G401.6 (cell line): ENCODE measurements at regions not wholly inside any gene's neighbourhood (a gene's known extent, or its start where the extent isn't known, plus 50 kb on each side); places are given as distances from the start of the nearest gene placed in this dataset.

Experiments
- FAIRE-seq: peaks from 2 replicates; lab custom pipeline; 2012; peaks lifted over from hg19 to GRCh38; lab: Jason Lieb, UNC

DNA sequence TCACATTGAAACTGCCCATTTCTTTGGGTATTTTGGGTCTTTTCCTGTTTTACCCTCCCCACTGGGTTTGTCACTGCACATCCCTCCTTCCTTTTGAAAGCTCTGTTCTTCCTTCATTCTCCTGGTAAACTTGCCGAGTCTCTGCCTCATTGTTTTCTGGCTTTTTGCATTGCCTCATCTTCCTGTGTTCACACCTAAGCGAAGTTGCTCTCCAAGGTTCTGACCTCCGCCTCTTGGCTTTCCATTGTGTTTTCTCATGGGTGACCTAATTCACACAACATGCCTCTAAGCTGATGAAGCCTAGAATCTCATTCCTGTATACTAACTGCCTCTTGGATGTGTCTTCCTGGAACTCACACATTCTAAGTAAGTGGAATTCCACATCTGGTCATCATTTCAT lies 1096.1 kb upstream of the EEF2KMT start:
- no peak for FAIRE-seq

DNA sequence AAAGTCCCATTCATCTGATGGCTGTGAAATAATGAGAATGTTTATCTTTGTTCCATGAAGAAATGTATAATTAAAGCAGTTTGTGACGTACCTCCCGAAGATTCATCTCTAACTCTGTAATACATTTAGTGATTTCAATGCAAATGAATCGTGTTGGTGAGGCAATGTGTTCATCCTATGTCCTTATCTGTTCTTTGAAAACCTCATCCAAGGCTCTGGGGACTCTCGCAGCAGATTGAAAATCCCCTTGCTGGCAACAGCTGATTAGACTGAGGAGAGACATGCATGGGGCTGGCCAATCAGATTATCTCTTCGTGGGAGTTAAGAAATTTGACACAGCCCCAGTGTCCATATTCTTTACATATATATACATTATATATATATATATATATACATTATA lies 1095.4 kb upstream of the EEF2KMT start:
- no peak for FAIRE-seq

DNA sequence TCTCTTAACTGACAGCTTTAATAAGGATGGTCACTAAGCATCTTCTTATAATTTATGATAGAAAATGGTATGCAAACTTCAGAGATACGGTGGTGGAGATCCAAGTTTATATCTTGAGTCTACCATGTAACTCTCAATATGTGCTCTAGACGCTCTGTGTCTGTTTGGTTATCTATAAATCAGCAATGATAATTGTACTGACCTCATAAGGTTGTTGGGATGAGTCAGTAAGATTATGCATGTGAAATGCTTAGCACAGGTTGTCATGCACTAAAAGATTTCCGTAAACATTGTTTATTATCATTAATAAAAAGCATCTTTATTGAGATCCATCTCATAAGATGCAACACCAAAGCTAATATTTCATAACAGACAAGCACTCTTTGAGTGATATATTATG lies 1094.9 kb upstream of the EEF2KMT start:
- no peak for FAIRE-seq

DNA sequence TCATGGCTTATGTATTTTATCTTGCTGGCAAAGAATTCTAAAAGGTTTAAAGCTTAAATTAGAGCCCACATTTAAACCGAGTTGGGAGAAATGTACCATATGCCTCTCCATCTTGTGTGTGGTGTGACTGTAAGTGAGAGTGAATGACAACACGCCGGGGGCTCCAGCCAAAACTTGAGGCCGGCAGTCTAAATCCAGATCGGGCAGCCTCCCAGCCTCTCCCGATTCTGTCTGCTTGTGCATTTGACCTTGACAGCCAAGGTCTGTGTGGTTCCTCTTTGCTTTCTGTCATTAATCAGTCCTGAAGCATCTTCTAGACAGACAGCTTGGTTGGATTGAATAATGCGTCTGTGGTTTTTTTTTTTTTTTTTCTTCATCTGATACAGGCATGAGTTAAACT lies 1093.2 kb upstream of the EEF2KMT start:
- no peak for FAIRE-seq

DNA sequence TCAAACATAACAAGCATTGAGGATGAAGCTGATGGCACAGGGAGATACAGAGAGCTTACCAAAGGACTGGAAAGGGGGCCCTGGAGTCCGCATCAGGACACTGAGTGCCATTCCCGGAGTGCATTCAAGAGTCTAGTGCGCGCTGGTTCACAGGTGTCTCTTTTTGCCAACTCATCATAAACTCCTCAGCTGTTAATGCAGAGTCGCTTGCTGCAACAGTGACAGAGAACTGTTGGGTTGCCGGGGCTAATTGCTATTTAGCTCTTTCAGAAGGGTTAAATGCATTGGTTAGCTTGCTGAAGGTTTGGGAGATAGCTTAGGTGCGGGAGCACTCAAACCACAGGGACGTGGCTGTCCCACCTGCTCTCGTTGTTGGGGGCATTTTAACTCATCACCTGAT lies 1091.6 kb upstream of the EEF2KMT start:
- no peak for FAIRE-seq

DNA sequence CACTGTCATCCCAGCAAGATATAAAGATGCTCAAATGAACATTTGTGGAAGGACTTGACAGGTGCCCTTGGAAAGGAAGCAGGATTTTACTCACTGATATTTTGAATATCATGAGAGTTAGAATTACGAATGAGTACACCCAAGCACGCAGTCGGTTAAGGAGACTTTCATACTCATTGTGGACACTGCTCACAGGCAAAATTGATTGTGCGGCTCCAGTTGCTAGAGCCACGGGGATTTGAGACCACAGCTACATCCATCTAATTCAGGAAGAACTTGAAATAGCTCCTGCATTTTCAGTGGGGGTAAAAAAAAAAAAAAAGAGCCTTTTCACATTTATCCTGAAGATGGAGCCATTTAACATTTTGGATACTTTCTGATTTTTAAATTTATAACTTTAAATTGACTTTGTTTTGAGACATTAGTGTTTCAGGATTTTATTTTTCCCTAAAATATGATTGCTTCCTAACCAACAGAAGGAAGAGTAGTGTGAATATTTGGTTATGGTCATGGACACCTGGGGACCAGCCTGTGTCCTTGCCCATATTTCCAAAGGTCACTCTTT lies 1080.1 kb upstream of the EEF2KMT start:
- FAIRE-seq: no peak

DNA sequence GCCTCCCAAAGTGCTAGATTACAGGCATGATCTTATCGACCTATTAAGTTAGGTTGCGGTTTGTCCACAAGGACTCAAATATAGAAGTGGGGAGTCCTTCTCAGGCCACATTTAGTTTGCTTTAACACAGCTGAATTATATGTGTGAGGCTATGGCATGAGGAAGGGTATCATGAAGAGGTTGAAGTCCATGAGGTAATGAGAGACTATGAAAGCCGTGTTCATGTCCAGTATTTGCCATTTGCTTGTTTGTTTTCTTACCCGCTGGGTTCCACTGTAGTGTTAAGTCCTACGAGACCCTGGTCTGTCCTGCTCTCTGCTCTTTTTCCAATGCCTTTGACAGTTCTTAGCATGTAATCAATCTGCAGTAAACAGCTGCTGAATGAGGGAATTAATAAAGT lies 1072.4 kb upstream of the EEF2KMT start:
- FAIRE-seq: no peak

DNA sequence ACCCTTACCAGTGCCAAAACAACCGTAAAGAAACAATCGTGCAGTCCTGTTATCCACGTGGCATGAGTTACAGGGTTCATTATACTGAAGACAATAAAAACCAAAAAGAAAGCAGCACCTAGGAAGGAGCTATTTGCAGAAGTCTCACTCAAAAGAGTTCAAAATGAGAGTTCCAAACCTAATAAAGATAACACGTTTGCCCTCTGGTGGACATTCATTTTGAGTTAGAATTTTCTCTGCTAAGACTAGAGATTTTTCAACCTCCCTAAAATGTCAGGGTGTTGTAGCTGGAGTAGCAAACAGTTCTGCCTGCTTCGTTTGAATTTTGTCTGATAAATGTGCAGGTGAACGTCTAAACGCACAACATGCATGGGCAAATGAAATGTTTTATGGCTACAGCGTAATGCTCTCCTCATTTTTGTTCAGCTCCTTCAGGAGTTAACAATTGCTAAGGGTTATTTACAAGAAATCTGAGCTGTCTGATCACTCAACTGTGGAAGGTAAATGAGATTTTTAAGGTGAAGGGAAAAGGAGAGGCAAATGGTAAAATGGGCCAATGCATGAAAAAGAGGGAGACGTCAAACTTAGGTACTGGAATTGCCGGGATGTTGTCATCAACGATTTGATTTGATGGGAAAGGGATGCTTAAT lies 1067.9 kb upstream of the EEF2KMT start:
- FAIRE-seq: no peak

DNA sequence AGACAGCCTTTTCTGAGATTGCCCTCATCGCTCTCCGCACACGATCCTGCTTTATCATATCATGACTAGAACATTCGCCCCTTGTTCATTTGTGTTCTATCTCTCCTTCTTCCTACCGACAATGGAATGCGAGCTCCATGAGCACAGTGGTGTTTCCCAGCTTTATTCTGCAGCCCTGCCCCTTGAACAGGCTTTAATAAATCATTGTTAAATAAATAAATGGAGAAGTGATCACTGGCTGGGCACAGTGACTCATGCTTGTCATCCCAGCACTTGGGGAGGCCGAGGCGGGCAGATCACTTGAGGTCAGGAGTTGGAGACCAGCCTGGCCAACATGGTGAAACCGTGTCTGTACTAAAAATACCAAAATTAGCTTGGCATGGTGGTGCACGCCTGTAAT lies 1063.3 kb upstream of the EEF2KMT start:
- no peak for FAIRE-seq

DNA sequence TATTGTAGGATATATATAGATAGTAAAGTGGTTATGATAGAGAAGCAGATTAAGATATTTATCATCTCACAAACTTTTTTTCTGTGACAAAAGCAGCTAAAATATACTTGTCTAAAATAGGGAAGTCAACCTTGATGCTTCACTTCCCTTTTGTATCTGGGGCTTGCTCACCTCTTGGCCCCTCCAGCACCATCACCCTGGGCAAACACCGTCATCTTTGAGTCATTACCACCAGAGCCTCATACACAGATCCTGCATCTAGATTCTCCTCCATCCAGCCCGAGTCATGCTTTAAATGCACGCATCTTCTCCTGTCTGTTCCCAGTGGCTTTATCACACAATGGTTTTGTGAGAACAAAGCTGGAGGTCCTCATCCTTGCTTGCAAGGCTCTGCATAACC lies 1062.7 kb upstream of the EEF2KMT start:
- FAIRE-seq: no peak

DNA sequence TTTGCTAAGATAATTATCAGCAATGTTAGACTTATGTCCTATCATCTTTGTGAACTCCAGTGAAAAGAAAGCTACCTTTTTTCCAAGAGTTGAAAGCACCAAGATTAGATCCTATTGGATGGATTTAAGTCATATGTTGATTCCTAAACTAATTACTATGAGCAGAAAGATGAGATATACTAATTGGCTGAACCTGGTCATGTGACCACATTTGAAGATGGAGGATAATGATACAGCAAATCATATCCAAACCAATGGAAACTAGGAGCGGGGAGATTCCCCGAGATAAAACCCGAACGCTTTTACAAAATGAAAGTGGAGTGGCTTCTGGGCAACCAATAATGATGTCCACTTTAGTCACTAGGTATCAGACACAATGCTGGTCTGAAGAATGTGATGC lies 1060.2 kb upstream of the EEF2KMT start:
- FAIRE-seq: no peak

DNA sequence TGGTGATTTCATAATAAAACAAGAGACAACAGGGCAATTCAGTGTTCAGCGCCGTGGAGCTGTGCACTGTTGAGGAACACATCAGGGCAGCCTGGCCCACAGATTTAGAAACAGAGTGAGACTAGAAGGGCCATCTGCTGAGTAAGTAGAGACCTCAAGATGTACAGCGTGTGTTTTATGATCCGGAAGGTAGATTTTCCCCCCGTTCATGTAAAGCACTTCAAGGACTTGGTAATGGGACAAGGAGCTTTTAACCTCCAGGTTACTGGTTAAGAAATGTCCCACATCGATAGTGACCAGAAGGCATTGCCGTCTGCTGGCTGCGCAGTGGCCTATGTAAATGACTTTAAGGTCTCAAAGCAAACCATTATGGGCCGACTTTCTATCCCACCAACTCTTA lies 1057.7 kb upstream of the EEF2KMT start:
- no peak for FAIRE-seq

DNA sequence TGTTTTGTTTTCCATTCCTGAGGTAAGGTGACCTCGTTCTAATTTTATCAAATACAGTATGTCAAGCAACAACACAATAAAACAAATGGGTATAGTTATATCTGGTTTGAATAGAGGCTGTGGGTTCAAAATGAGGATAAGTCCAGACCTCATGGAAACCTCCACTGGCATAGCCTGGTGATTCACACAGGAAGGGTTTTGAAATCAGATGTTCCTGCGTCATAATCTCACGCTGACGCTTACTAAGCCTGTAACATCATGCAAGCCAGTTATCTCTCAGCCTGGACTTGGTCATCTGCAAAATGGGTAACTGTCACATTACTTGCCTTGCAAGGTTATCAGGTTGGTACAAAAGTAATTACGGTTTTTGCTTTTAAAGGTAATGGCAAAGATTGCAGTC lies 1056.3 kb upstream of the EEF2KMT start:
- FAIRE-seq: no peak

DNA sequence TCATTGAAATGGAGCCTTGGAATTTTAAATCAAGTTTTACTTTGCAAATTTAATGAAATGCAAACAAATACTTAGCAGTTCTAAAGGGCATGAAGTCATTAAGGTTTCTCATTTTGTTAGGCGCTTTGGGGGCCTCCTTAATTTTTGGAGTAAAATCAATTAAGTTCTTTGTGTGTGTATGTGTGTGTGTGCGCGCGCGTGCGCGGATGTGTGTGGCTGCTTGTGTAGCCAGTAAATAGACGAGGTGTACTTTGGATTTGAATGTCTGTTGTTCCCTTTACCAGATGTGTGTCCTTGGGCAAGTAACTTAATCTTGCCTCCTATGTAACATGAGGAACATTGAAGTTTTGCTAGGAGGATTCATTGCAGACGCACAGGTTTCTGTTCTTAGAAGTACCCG lies 1051.4 kb upstream of the EEF2KMT start:
- no peak for FAIRE-seq

DNA sequence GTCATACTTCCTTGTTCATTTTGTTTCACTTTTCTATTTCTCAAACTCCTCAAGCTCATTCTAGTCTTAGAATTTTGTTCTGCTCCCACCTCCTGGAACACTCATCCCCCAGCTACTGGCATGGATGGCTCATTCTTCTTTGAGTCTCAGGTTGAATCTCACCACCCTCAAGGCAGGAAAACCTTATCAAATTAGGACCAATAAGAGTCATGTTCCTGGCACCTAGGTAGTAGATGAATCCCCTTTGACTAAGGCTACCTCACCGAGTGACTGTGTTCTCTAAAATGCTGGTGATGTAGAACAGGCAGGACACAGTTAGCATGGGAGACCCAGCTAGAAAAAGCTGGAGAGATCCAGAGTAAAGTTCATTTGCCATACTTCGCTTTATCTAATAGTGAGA lies 1050.8 kb upstream of the EEF2KMT start:
- no peak for FAIRE-seq

DNA sequence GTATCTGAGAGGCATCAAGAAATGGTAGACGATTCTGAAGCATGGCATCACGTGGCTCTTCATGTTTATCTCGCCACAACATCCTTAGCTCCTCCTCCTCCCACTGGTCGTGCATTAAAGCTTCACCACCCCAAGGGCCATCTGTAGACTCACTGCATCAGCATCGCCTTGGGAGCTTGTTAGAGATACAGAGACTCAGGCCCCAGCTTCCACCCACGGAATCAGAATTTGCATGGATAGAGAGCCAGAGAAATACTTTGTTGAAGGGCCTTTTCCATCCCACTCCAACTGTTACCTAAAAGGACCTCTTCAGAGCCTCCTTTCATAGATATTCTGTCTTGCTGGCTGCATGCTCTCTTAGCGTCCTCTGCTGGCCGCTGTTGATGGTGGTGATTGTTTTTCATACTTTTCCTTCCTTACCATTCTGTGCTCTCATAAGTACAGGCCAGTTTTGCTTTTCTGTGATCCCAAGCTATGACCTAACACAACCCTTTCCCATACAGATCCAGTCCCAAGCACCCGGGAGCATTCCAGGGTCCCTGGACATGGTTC lies 1049.4 kb upstream of the EEF2KMT start:
- no peak for FAIRE-seq

DNA sequence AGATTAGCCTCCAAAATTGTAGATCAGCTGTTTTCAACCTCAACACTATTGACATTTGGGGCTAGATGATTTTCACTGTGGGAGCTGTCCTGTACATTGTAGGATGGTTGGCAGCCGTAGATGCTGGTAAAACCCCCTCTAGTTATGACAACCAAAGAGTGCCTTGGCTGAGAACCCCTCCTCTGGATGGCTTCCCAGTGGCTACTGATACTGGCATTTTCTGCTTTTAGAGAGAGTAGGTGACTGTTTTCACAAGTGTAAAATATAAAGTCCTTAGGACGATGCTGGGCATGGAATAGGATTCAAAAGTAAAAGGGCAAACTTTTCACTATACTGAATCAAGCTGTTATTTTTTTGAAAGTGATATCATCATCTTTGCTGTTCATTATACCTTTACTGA lies 1048.8 kb upstream of the EEF2KMT start:
- no peak for FAIRE-seq

DNA sequence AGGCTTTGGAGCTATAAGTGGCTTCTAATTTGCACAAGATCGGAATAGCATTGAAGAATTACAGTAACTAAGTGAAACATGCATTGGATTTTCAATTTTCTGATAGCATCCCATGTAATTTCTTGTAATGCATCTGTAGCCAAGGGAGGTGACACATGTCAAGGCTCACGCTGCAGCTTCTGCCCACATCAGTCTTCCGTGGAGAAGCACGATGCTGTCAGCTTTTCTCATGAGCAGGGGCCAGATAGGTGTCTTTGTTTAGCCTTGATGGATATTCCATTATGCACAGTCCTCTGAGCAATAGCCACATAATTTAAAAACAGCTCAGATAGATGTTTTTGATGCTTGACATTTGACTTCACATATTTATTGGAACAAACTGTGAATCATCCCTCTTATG lies 1046.9 kb upstream of the EEF2KMT start:
- no peak for FAIRE-seq

DNA sequence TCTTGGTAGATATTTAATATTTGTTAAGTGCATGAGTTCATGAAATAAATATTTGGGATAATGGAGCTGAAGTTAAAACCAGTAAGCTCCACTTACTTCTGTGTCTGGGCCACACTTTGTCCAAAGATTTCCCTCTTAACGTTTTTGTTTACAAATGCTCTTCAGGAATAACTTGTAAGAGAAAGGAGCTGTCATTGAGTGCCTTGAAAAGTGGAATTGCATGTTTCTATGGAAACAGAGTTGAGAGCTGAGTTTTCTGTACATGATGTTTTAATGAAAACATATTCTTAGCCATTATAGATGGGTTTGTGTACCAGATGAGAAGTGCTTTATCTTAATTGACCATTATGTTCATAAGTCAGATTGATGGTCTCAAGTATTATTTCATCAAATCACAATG lies 1045.4 kb upstream of the EEF2KMT start:
- FAIRE-seq: no peak

DNA sequence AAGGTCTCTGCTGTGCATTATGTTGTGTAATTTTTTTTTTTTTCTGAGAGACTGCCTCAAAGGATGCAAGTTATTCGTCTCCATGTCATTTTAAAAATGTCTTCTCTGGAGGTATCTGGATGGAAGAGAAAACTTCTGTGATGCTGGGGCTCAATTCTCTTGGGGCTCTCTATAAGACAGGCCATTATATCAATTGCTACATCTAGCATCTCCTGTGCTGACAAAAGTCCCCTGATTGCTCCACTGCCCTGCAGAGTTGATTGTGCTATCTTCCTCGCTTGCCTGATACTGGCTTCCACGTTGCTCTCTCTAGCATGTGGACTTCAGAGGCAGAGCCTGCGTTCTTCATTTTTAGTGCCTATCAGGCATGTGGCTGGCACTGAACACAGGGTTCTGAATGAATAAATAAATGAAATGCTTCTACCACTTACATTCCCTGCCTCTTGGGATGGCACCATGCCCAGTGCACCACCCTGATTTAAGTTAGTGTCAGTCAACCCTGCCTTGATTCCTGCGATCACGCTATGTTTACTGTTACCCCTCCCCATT lies 1035.5 kb upstream of the EEF2KMT start:
- no peak for FAIRE-seq

DNA sequence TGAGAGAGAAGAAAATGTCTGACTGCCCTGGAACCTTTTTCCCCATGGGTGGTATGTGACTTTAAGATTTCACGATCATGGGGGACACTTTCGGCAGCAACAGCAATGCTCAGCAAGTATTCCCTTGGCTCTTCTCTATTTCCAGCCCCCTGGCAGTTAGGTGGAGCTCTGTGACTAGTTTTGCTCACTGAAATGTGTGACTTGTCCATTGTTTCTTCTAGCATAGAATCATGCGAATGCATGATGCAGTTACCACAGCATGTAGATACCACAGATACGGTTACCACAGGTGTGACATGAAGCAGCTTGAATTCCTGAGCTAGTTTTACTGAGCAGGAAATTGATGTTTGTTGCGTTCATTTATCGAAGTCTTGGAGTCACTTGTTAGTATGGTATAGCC lies 1034.5 kb upstream of the EEF2KMT start:
- no peak for FAIRE-seq

DNA sequence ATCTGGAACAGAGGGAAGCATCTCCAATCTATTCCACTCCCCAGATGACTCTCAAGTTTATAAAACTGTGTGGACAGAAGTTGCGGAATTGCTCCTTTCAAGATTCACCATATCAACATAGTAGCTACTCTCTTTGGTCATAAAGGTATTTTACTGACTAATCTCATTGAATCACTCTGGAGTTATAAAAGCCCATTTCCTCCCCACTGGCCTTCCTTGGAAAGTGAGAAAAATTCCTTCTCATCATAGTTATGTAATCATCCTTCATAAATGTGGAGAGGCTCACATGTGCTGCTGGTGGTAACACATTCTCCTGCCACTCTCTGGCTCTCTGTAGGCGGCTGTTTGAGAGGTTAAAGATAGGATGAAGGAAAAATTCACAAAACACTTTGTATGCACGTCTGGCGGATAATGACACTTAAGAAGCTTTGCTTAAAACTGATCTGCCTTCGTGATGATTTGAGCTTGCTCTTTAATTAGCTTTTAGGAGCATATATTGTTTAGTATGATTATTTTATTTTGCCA lies 1034.0 kb upstream of the EEF2KMT start:
- no peak for FAIRE-seq

DNA sequence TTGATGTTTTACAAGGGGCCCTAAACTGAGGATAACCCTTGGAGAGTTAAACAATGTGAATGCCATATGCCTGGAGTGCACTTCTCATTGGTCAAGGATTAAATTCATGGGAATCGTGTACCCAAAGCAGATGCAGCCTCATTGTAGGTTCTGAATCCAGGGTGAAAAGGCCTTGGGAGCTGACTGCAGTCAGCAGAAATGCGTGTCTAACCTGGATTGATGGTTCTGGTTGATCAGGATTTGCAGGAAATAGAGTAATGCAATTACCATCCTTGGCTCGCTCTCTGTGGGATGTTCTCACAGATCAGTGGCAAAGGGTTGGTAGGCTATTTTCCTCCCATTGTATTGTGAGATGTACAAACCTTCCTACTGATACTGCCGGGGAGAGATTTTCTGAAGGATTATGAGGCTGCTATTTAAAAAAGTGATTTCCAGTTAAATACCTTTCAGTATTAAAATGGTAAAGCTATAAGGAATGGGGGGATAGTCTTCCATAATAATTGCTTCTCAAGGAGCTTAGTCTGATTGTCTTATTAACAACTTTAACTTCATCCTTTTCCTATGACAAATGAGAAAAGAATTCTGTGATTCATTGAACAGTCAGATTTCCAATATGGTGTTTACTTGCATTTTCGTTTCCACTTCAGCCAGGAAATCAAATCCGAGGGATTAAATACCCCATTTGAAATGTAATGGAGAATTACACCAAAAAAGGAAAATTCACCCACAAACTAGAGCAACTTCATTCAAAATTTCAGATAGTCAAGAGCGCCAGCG lies 1028.1 kb upstream of the EEF2KMT start:
- FAIRE-seq: no peak
